Heart left ventricle (tissue), 13 donors: ENCODE measurements at regions not wholly inside any gene's neighbourhood (a gene's known extent, or its start where the extent isn't known, plus 50 kb on each side); places are given as distances from the start of the nearest gene placed in this dataset.

Source experiments
- POLR2A ChIP-seq, 2 donors: fragments of 450-650 bp; IDR thresholded peaks; one replicate each; pipeline ENCODE4 v1.6.1; 2017; ENCODE audit warnings: antibody characterized with exemption in 2 of 2, mild to moderate bottlenecking in 2 of 2, moderate library complexity in 2 of 2
- TF ChIP-seq, protein P1 (sequence below), 12 donors: fragments of 200-600 bp; sonication (generic) in 4 of 12; IDR thresholded peaks; one replicate each; pipeline versions ENCODE4 v1.5.0 to v1.8.0; 2018 to 2022; ENCODE audit warnings: antibody characterized with exemption in 12 of 12, mild to moderate bottlenecking in 5 of 12
- donor health status: ischemic (EF 13 %, LVEDD 7.1; RV severe dilation, severe dysfunction).
- donor health status: DM: no; HTN: yes; CAD: no.
- donor health status: DM: no; HTN: no; CAD: no.
- donor health status: ischemic (EF 25% LVEDD 6.9; RV normal size, moderate dysfunction).
- donor health status: ischemic (EF 25% LVEDD 5.7; RV mildly dilated, moderate dysfunction).
- donor health status: ischemic (EF 35%, LVEDD 5.7; RV mildly dilated, moderate dysfunction).
- donor health status: nonischemic (EF 11% LVEDD 7.7; RV severe dilation, severe dysfunction).
- donor health status: DM: yes; HTN: yes; CAD: no.
- donor health status: PGD.
- donor health status: ischemic (EF 29% LVEDD 5.4; RV normal size, mild dysfunction).
- donor health status: nonischemic (EF 23%, LVEDD 6.1; RV moderate dilation, normal function).

DNA sequence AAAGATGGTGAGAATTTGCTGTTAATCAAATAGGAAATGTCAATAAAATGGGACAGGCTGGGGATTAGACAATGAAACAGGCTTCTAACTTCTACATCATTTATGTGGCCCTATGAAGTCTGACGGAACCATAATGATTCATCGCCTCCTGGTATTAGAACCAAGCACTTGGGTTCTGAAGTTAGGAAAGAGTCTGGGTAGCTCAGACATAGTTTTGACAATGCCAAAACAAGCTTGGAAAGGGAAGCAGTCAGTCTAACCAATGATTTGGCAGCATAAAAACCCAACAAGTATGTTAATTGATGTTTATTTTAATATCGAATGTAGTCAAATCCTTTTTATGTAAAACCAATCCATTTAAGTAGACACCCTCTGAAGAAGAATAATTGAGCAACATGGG is 160.8 kb upstream of the RSPO3 start:
- TF ChIP-seq, protein P1, sequence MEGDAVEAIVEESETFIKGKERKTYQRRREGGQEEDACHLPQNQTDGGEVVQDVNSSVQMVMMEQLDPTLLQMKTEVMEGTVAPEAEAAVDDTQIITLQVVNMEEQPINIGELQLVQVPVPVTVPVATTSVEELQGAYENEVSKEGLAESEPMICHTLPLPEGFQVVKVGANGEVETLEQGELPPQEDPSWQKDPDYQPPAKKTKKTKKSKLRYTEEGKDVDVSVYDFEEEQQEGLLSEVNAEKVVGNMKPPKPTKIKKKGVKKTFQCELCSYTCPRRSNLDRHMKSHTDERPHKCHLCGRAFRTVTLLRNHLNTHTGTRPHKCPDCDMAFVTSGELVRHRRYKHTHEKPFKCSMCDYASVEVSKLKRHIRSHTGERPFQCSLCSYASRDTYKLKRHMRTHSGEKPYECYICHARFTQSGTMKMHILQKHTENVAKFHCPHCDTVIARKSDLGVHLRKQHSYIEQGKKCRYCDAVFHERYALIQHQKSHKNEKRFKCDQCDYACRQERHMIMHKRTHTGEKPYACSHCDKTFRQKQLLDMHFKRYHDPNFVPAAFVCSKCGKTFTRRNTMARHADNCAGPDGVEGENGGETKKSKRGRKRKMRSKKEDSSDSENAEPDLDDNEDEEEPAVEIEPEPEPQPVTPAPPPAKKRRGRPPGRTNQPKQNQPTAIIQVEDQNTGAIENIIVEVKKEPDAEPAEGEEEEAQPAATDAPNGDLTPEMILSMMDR (IDR thresholded peaks at IDR 0.05): no peak
- no peak for TF ChIP-seq POLR2A (IDR thresholded peaks at IDR 0.05)
